H1 (cell line): ENCODE measurements at regions not wholly inside any gene's neighbourhood (a gene's known extent, or its start where the extent isn't known, plus 50 kb on each side); places are given as distances from the start of the nearest gene placed in this dataset.

Source experiments
- CTCF ChIA-PET: fragments of 300-600 bp; sonication (Branson Sonifier 250); formaldehyde crosslinking; loops from one replicate; lab custom pipeline; 2021; ENCODE audit not compliant: partially characterized antibody; lab: Charles Lee
- POLR2A ChIA-PET: fragments of 300-600 bp; sonication (Branson Sonifier 250); formaldehyde crosslinking; loops from one replicate; lab custom pipeline; 2021; ENCODE audit warnings: inconsistent platforms; ENCODE audit not compliant: partially characterized antibody; lab: Charles Lee
- DNase-seq, 2 experiments: peaks; one replicate each; pipeline versions ENCODE4 v3.0.0 to v3.0.0-alpha.2; 2010 to 2022; ENCODE audit warnings: low spot score in 2 of 2, low read depth in 1 of 2, mixed read lengths in 1 of 2
- FAIRE-seq: peaks from 2 replicates; lab custom pipeline; 2011; peaks lifted over from hg19 to GRCh38; lab: Jason Lieb, UNC
- H2AFZ ChIP-seq: 2 replicates; pipeline ENCODE4 v1.8.1; 2012; ENCODE audit warnings: low read length, inconsistent platforms
- H2AK5ac ChIP-seq: 2 replicates; pipeline ENCODE4 v1.6.1; 2013; ENCODE audit warnings: low read depth, low read length
- H2BK120ac ChIP-seq: replicated peaks from 2 replicates; pipeline ENCODE3; 2013; ENCODE audit warnings: low read depth, low read length, inconsistent platforms
- H2BK12ac ChIP-seq: 2 replicates; pipeline ENCODE4 v1.6.1; 2013; ENCODE audit warnings: low read depth, low read length
- H2BK15ac ChIP-seq: 2 replicates; pipeline ENCODE4 v1.6.1; 2013; ENCODE audit warnings: low read length
- H2BK20ac ChIP-seq: 2 replicates; pipeline ENCODE4 v1.6.1; 2013; ENCODE audit warnings: low read length
- H2BK5ac ChIP-seq: 2 replicates; pipeline ENCODE4 v1.6.1; 2013; ENCODE audit warnings: low read depth, low read length
- H3K14ac ChIP-seq: 2 replicates; pipeline ENCODE4 v1.6.1; 2013; ENCODE audit warnings: inconsistent platforms; ENCODE audit not compliant: insufficient read length
- H3K18ac ChIP-seq: 2 replicates; pipeline ENCODE4 v1.6.1; 2013; ENCODE audit warnings: low read length; ENCODE audit errors: extremely low read depth
- H3K23ac ChIP-seq: 2 replicates; pipeline ENCODE4 v1.6.1; 2013; ENCODE audit warnings: inconsistent platforms; ENCODE audit not compliant: insufficient read length
- H3K23me2 ChIP-seq: 2 replicates; pipeline ENCODE4 v1.6.1; 2013; ENCODE audit warnings: low read depth, low read length
- H3K27ac ChIP-seq: 2 replicates; pipeline ENCODE4 v1.6.1; 2011; ENCODE audit warnings: low read depth, low read length, inconsistent platforms
- H3K27me3 ChIP-seq, 4 experiments: replicated peaks in 1 of 4; 1 replicate in 1 of 4; 2 replicates in 3 of 4; pipeline versions ENCODE4 v1.6.1 to v1.8.1; 2011 to 2013; ENCODE audit warnings: low read length in 3 of 4, mild to moderate bottlenecking in 3 of 4, inconsistent platforms in 2 of 4, mixed read lengths in 2 of 4, moderate library complexity in 1 of 4; ENCODE audit not compliant: control insufficient read depth in 3 of 4, insufficient read depth in 3 of 4; ENCODE audit errors: extremely low read depth in 1 of 4
- H3K36me3 ChIP-seq, 4 experiments: 2 replicates each; pipeline versions ENCODE4 v1.6.1 to v1.8.1; 2011 to 2013; ENCODE audit warnings: mild to moderate bottlenecking in 4 of 4, low read length in 3 of 4, moderate library complexity in 2 of 4, control low read depth in 1 of 4, inconsistent platforms in 1 of 4; ENCODE audit not compliant: insufficient read depth in 4 of 4, control insufficient read depth in 2 of 4
- H3K4ac ChIP-seq: replicated peaks from 2 replicates; pipeline ENCODE3; 2013; ENCODE audit warnings: low read length, low read depth, mixed read lengths, inconsistent platforms; ENCODE audit not compliant: insufficient read length
- H3K4me1 ChIP-seq, 4 experiments: replicated peaks in 1 of 4; 1 replicate in 1 of 4; 2 replicates in 3 of 4; pipeline versions ENCODE4 v1.6.1 to v1.8.1; 2011 to 2013; ENCODE audit warnings: low read length in 3 of 4, inconsistent platforms in 2 of 4, mixed read lengths in 1 of 4; ENCODE audit not compliant: insufficient read depth in 4 of 4, control insufficient read depth in 3 of 4
- H3K4me2 ChIP-seq, 2 experiments: 2 replicates each; pipeline versions ENCODE4 v1.6.1 to v1.8.1; 2011 to 2013; ENCODE audit warnings: low read depth in 2 of 2, low read length in 2 of 2, control low read depth in 1 of 2, inconsistent platforms in 1 of 2, mild to moderate bottlenecking in 1 of 2; ENCODE audit not compliant: insufficient read depth in 1 of 2
- H3K4me3 ChIP-seq, 4 experiments: fragments of 200-600, 300-600 bp in 1 of 4; sonication (generic), shearing (Covaris generic), sonication (Bioruptor Twin) in 1 of 4; 2 replicates each; pipeline versions ENCODE4 v1.5.1 to v1.8.1; 2011 to 2016; ENCODE audit warnings: low read length in 4 of 4, low read depth in 3 of 4, control low read depth in 2 of 4, inconsistent platforms in 2 of 4, mild to moderate bottlenecking in 2 of 4, mixed read lengths in 1 of 4, moderate library complexity in 1 of 4; ENCODE audit not compliant: insufficient read depth in 2 of 4; ENCODE audit errors: extremely low read depth in 1 of 4
- H3K56ac ChIP-seq: replicated peaks from 2 replicates; pipeline ENCODE3; 2013; ENCODE audit warnings: low read depth, mild to moderate bottlenecking, mixed read lengths, low read length, inconsistent platforms; ENCODE audit not compliant: insufficient read length
- H3K79me1 ChIP-seq: 2 replicates; pipeline ENCODE4 v1.6.1; 2013; ENCODE audit warnings: low read depth, low read length, control low read depth
- H3K79me2 ChIP-seq, 2 experiments: 2 replicates each; pipeline versions ENCODE4 v1.6.1 to v1.8.1; 2012 to 2013; ENCODE audit warnings: low read length in 2 of 2, mild to moderate bottlenecking in 2 of 2, inconsistent platforms in 1 of 2; ENCODE audit not compliant: insufficient read depth in 2 of 2, control insufficient read depth in 1 of 2
- H3K9ac ChIP-seq, 4 experiments: replicated peaks in 1 of 4; 1 replicate in 1 of 4; 2 replicates in 3 of 4; pipeline versions ENCODE4 v1.6.1 to v1.8.1; 2011 to 2013; ENCODE audit warnings: low read depth in 3 of 4, low read length in 3 of 4, control low read depth in 2 of 4, mild to moderate bottlenecking in 2 of 4, moderate library complexity in 2 of 4, inconsistent platforms in 1 of 4; ENCODE audit errors: extremely low read depth in 1 of 4
- H3K9me3 ChIP-seq, 2 experiments: 2 replicates each; pipeline versions ENCODE4 v1.6.1 to v1.8.1; 2012 to 2013; ENCODE audit warnings: mild to moderate bottlenecking in 2 of 2, moderate library complexity in 2 of 2, control low read depth in 1 of 2, inconsistent platforms in 1 of 2, low read depth in 1 of 2, low read length in 1 of 2, mixed read lengths in 1 of 2; ENCODE audit not compliant: insufficient read depth in 2 of 2
- H4K20me1 ChIP-seq, 2 experiments: replicated peaks in 1 of 2; 2 replicates each; pipeline versions ENCODE3 to v1.8.1; 2011 to 2013; ENCODE audit warnings: inconsistent platforms in 2 of 2, low read length in 2 of 2, mild to moderate bottlenecking in 1 of 2; ENCODE audit not compliant: insufficient read depth in 2 of 2, control insufficient read depth in 1 of 2
- H4K5ac ChIP-seq: 2 replicates; pipeline ENCODE4 v1.6.1; 2013; ENCODE audit warnings: low read length, low read depth, mixed read lengths, inconsistent platforms; ENCODE audit not compliant: insufficient read length
- H4K8ac ChIP-seq: 2 replicates; pipeline ENCODE4 v1.8.0; 2013; ENCODE audit warnings: mild to moderate bottlenecking, moderate library complexity, low read length, inconsistent platforms; ENCODE audit not compliant: insufficient read depth; ENCODE audit errors: extremely low read depth
- H4K91ac ChIP-seq: replicated peaks from 2 replicates; pipeline ENCODE3; 2013; ENCODE audit warnings: low read length, mixed read lengths, inconsistent platforms; ENCODE audit not compliant: insufficient read length
- ASH2L ChIP-seq: fragments of 200-600, 300-600 bp; sonication (generic); IDR thresholded peaks from one replicate; pipeline ENCODE4 v1.7.1; 2017; ENCODE audit warnings: low read length
- BCL11A ChIP-seq, 2 experiments: IDR thresholded peaks; one replicate each; pipeline ENCODE4 v1.6.1; 2011; ENCODE audit warnings: low read depth in 2 of 2, low read length in 2 of 2, mild to moderate bottlenecking in 2 of 2
- CBX5 ChIP-seq: fragments of 300-800, 300-1000 bp; sonication (generic); IDR thresholded peaks from 2 replicates; pipeline ENCODE4 v1.7.1; 2016; ENCODE audit warnings: antibody characterized with exemption, low read length, low read depth
- CBX8 ChIP-seq: fragments of 300-800, 300-1000 bp; sonication (generic); IDR thresholded peaks from 2 replicates; pipeline ENCODE4 v1.7.1; 2016; ENCODE audit warnings: low read depth, low read length, borderline replicate concordance
- E2F6 ChIP-seq: IDR thresholded peaks from 2 replicates; pipeline ENCODE4 v1.6.1; 2012; ENCODE audit warnings: inconsistent platforms
- EGR1 ChIP-seq: IDR thresholded peaks from 2 replicates; pipeline ENCODE4 v1.6.1; 2011; ENCODE audit warnings: low read depth, low read length, borderline replicate concordance
- HDAC6 ChIP-seq: IDR thresholded peaks from one replicate; pipeline ENCODE4 v1.7.1; 2012; ENCODE audit warnings: low read depth, mild to moderate bottlenecking, inconsistent platforms, low read length, moderate library complexity
- KDM5A ChIP-seq: fragments of 200-600 bp; IDR thresholded peaks from 2 replicates; pipeline ENCODE4 v1.7.1; 2012; ENCODE audit warnings: mild to moderate bottlenecking, low read length, inconsistent platforms, mixed read lengths
- MAFK ChIP-seq: IDR thresholded peaks from 2 replicates; pipeline ENCODE4 v1.6.1; 2012; ENCODE audit warnings: low read depth, mild to moderate bottlenecking, improper control_type of control experiment, low read length
- NANOG ChIP-seq: IDR thresholded peaks from 2 replicates; pipeline ENCODE4 v1.6.1; 2011; ENCODE audit warnings: low read length, low read depth, mild to moderate bottlenecking, inconsistent platforms; ENCODE audit not compliant: insufficient read depth, poor library complexity, severe bottlenecking
- RAD21 ChIP-seq, 2 experiments: IDR thresholded peaks in 1 of 2; conservative IDR thresholded peaks in 1 of 2; 2 replicates each; pipeline ENCODE4 v1.6.1; 2011; ENCODE audit warnings: low read depth in 2 of 2, low read length in 2 of 2, improper control_type of control experiment in 1 of 2, inconsistent platforms in 1 of 2, mild to moderate bottlenecking in 1 of 2, moderate library complexity in 1 of 2
- RXRA ChIP-seq: IDR thresholded peaks from 2 replicates; pipeline ENCODE4 v1.6.1; 2011; ENCODE audit warnings: low read depth, mild to moderate bottlenecking, low read length, moderate library complexity; ENCODE audit not compliant: insufficient read depth
- TEAD4 ChIP-seq: IDR thresholded peaks from 2 replicates; pipeline ENCODE4 v1.6.1; 2012; ENCODE audit warnings: low read depth, low read length, inconsistent platforms, mixed read lengths
- TF ChIP-seq, protein P1 (sequence below): IDR thresholded peaks from 2 replicates; pipeline ENCODE4 v1.6.1; 2012; ENCODE audit warnings: inconsistent platforms

DNA sequence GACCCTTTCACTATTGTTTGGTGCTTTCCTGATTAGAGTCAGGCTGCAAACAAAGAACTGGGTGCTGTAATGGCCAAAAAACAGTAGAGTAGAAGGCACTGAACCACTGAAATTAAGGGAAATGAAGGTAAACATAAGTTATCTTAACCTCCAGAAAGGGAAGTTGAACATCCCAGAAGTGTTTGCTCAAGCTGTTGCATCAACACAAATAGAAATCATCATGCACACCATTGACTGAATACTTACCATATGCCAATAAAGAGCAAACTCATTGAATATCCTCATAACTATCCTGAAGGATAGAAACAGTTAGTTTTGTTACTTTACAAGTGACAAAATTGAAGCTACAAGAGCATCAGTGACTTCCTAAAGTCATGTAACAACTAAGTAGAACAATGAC, 477.4 kb upstream of the CHST9 start:
- no peak overlapping the region for H3K27ac ChIP-seq
- peaks cover 0 to 13% (median 4%) of the 10 kb centered on the region in 4 experiments; a peak in 3 of 7 replicates for H3K4me1 ChIP-seq
- FAIRE-seq: no peak
- H3K18ac ChIP-seq: no peak overlapping the region
- H2BK12ac ChIP-seq: no peak overlapping the region
- ChIA-PET CTCF (interaction anchor here (0.9 to 1.5 kb wide), 3 partner anchors 9 to 88 kb away, joined by 3 to 5 read pairs (median 3); no protein-coding TSS in a partner anchor), POLR2A (no interaction called here)
- no peak overlapping the region for H3K4ac ChIP-seq
- peak overlapping the region in 1 of 4 experiments; percentile 34; a peak in 1 of 7 replicates for H3K9ac ChIP-seq
- H2AK5ac ChIP-seq: no peak overlapping the region
- H2BK5ac ChIP-seq: no peak overlapping the region
- no peak overlapping the region for H2BK120ac ChIP-seq
- H3K27me3 ChIP-seq: no peaks in the 10 kb centered on the region
- no peak overlapping the region for H2AFZ ChIP-seq
- H4K8ac ChIP-seq: no peak overlapping the region
- no peak overlapping the region for H2BK15ac ChIP-seq
- no peaks in the 10 kb centered on the region for H3K79me1 ChIP-seq
- H3K23me2 ChIP-seq: no peaks in the 10 kb centered on the region; the same call in 1 of the 2 replicates
- H4K20me1 ChIP-seq: no peaks in the 10 kb centered on the region
- no peak overlapping the region for H3K4me3 ChIP-seq
- H3K79me2 ChIP-seq: no peaks in the 10 kb centered on the region
- no peak overlapping the region for H4K5ac ChIP-seq
- H4K91ac ChIP-seq: no peak overlapping the region
- H3K56ac ChIP-seq: no peak overlapping the region
- no peak for DNase-seq
- H3K4me2 ChIP-seq: no peak overlapping the region; a peak in 1 of 4 replicates
- H3K23ac ChIP-seq: no peak overlapping the region
- H3K9me3 ChIP-seq: no peaks in the 10 kb centered on the region
- H2BK20ac ChIP-seq: peak overlapping the region; percentile 16; the same call in 1 of the 2 replicates
- H3K14ac ChIP-seq: no peak overlapping the region
- no peaks in the 10 kb centered on the region for H3K36me3 ChIP-seq
- TF ChIP-seq EGR1 (no peak), NANOG (no peak), RXRA (no peak), MAFK (no peak), BCL11A (IDR thresholded peaks at IDR 0.05; ENCODE audit: low read depth in 2 of 2, low read length in 2 of 2) (no peak), TEAD4 (no peak), HDAC6 (no peak), CBX5 (no peak), E2F6 (no peak), ASH2L (no peak), RAD21 (IDR thresholded peaks at IDR 0.05 in 1 of 2, conservative IDR thresholded peaks at IDR 0.05 in 1 of 2; ENCODE audit: low read depth in 2 of 2, low read length in 2 of 2) (no peak), KDM5A (no peak), CBX8 (no peak)
- TF ChIP-seq, protein P1, sequence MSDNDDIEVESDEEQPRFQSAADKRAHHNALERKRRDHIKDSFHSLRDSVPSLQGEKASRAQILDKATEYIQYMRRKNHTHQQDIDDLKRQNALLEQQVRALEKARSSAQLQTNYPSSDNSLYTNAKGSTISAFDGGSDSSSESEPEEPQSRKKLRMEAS: no peak
